ENCODE measurements at regions not wholly inside any gene's neighbourhood (a gene's known extent, or its start where the extent isn't known, plus 50 kb on each side); places are given as distances from the start of the nearest gene placed in this dataset.

GRCh38 chr12:67052981-67053380, 216.2 kb upstream of the CAND1 start:
- no peaks in the 10 kb centered on the region for H3K27me3 ChIP-seq (ENCODE audit: insufficient read depth, low read length, poor library complexity)
- H3K9ac ChIP-seq (ENCODE audit: low read depth, low read length), result no peak overlapping the region
- no peaks in the 10 kb centered on the region for H4K20me1 ChIP-seq (ENCODE audit: insufficient read depth, low read length)
- ATAC-seq (ENCODE audit: insufficient read depth, low read depth) (no peak), DNase-seq (no peak)
- no peaks in the 10 kb centered on the region for H3K9me3 ChIP-seq (ENCODE audit: insufficient read depth, low read length, severe bottlenecking)
- H3K4me1 ChIP-seq (ENCODE audit: insufficient read depth, low read length), result no peaks in the 10 kb centered on the region
- H3K36me3 ChIP-seq (ENCODE audit: insufficient read depth, low read length), result no peaks in the 10 kb centered on the region
- no peak overlapping the region for H3K27ac ChIP-seq (ENCODE audit: low read length)
- H3K79me2 ChIP-seq (ENCODE audit: insufficient read depth, low read length), result no peaks in the 10 kb centered on the region
- H3K4me3 ChIP-seq (ENCODE audit: low read depth in 1 of 2, low read length in 2 of 2), result no peak overlapping the region
- no peak overlapping the region for H3K4me2 ChIP-seq (ENCODE audit: insufficient read depth, low read length)
- TF ChIP-seq, protein P1, sequence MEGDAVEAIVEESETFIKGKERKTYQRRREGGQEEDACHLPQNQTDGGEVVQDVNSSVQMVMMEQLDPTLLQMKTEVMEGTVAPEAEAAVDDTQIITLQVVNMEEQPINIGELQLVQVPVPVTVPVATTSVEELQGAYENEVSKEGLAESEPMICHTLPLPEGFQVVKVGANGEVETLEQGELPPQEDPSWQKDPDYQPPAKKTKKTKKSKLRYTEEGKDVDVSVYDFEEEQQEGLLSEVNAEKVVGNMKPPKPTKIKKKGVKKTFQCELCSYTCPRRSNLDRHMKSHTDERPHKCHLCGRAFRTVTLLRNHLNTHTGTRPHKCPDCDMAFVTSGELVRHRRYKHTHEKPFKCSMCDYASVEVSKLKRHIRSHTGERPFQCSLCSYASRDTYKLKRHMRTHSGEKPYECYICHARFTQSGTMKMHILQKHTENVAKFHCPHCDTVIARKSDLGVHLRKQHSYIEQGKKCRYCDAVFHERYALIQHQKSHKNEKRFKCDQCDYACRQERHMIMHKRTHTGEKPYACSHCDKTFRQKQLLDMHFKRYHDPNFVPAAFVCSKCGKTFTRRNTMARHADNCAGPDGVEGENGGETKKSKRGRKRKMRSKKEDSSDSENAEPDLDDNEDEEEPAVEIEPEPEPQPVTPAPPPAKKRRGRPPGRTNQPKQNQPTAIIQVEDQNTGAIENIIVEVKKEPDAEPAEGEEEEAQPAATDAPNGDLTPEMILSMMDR (IDR thresholded peaks at IDR 0.05; ENCODE audit: borderline replicate concordance, extremely low read depth, low read length, poor library complexity, severe bottlenecking), result no peak
- TF ChIP-seq EZH2 (IDR thresholded peaks at IDR 0.05; ENCODE audit: borderline replicate concordance, low read depth, low read length, severe bottlenecking), result no peak
- no peak overlapping the region for H2AFZ ChIP-seq (ENCODE audit: low read depth, low read length)

GRCh38 chr12:67056329-67056728, 212.8 kb upstream of the CAND1 start:
- H3K36me3 ChIP-seq (ENCODE audit: insufficient read depth, low read length), result no peaks in the 10 kb centered on the region

DNA sequence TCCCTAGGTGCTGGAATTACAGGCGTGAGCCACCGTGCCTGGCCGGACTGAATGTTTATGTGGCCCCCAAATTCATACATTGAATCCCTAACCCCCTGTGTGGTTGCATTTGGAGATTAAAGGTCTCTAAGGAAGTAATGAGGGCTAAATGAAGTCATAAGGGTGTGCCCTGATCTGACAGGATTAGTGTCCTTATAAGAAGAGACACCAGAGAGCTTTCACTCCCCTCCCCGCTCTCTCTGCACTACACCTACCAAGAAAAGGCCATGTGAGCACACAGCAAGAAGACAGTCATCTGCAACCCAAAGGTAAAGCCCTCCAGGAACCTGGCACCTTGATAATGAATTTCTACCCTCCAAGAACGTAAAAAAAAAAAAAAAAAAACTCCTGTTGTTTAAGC, 212.1 kb upstream of the CAND1 start:
- no peaks in the 10 kb centered on the region for H3K79me2 ChIP-seq (ENCODE audit: insufficient read depth, low read length)
- no peaks in the 10 kb centered on the region for H3K9me3 ChIP-seq (ENCODE audit: insufficient read depth, low read length, severe bottlenecking)
- TF ChIP-seq, protein P1 (IDR thresholded peaks at IDR 0.05; ENCODE audit: borderline replicate concordance, extremely low read depth, low read length, poor library complexity, severe bottlenecking), result no peak
- TF ChIP-seq EZH2 (IDR thresholded peaks at IDR 0.05; ENCODE audit: borderline replicate concordance, low read depth, low read length, severe bottlenecking), result no peak
- no peak overlapping the region for H2AFZ ChIP-seq (ENCODE audit: low read depth, low read length)
- H3K4me1 ChIP-seq (ENCODE audit: insufficient read depth, low read length), result no peaks in the 10 kb centered on the region
- peaks cover 3% of the 10 kb centered on the region for H3K27me3 ChIP-seq (ENCODE audit: insufficient read depth, low read length, poor library complexity)
- H3K4me2 ChIP-seq (ENCODE audit: insufficient read depth, low read length), result no peak overlapping the region
- no peak for ATAC-seq (ENCODE audit: insufficient read depth, low read depth)
- H3K9ac ChIP-seq (ENCODE audit: low read depth, low read length), result no peak overlapping the region
- H3K36me3 ChIP-seq (ENCODE audit: insufficient read depth, low read length), result no peaks in the 10 kb centered on the region
- no peak overlapping the region for H3K4me3 ChIP-seq (ENCODE audit: low read depth in 1 of 2, low read length in 2 of 2)
- no peak overlapping the region for H3K27ac ChIP-seq (ENCODE audit: low read length)
- no peak for DNase-seq
- no peaks in the 10 kb centered on the region for H4K20me1 ChIP-seq (ENCODE audit: insufficient read depth, low read length)

More at GRCh38 chr12:67056329-67056728, 212.8 kb upstream of the CAND1 start:
- Histone ChIP-seq H3K9ac (ENCODE audit: low read depth, low read length) (no peak overlapping the region), H3K4me2 (ENCODE audit: insufficient read depth, low read length) (no peak overlapping the region), H3K9me3 (ENCODE audit: insufficient read depth, low read length, severe bottlenecking) (no peaks in the 10 kb centered on the region), H3K27me3 (ENCODE audit: insufficient read depth, low read length, poor library complexity) (peaks cover 3% of the 10 kb centered on the region), H3K4me3 (ENCODE audit: low read depth in 1 of 2, low read length in 2 of 2) (no peak overlapping the region), H3K27ac (ENCODE audit: low read length) (no peak overlapping the region), H3K79me2 (ENCODE audit: insufficient read depth, low read length) (no peaks in the 10 kb centered on the region), H3K4me1 (ENCODE audit: insufficient read depth, low read length) (no peaks in the 10 kb centered on the region), H4K20me1 (ENCODE audit: insufficient read depth, low read length) (no peaks in the 10 kb centered on the region), H2AFZ (ENCODE audit: low read depth, low read length) (no peak overlapping the region; the same call in 1 of the 2 replicates)
- no peak for TF ChIP-seq EZH2 (IDR thresholded peaks at IDR 0.05; ENCODE audit: borderline replicate concordance, low read depth, low read length, severe bottlenecking)
- TF ChIP-seq, protein P1 (IDR thresholded peaks at IDR 0.05; ENCODE audit: borderline replicate concordance, extremely low read depth, low read length, poor library complexity, severe bottlenecking), result no peak
- no peak for ATAC-seq (ENCODE audit: insufficient read depth, low read depth)
- DNase-seq, result no peak

DNA sequence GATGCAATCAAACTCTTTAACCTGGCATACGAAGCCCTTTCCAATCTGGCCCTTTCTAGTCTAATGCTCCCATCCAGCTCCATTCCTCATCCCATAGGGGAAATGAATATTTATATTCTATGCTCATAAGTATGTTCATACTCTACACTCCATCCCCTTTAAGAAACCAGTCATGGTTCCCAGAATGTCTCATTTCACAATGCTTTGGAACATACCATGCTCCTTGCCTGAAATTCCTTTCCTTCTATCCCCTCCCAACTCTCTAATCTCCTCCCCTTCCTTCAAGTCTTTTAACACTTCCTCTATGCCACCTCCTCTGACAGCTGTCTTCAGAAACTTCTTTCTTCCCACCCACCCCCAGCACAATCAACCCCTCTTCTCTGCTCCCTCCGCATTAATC, 207.0 kb upstream of the CAND1 start:
- Histone ChIP-seq H4K20me1 (ENCODE audit: insufficient read depth, low read length) (no peaks in the 10 kb centered on the region), H3K79me2 (ENCODE audit: insufficient read depth, low read length) (no peaks in the 10 kb centered on the region), H2AFZ (ENCODE audit: low read depth, low read length) (no peak overlapping the region), H3K9me3 (ENCODE audit: insufficient read depth, low read length, severe bottlenecking) (no peaks in the 10 kb centered on the region), H3K27ac (ENCODE audit: low read length) (no peak overlapping the region), H3K4me2 (ENCODE audit: insufficient read depth, low read length) (no peak overlapping the region), H3K4me3 (ENCODE audit: low read depth in 1 of 2, low read length in 2 of 2) (no peak overlapping the region), H3K36me3 (ENCODE audit: insufficient read depth, low read length) (no peaks in the 10 kb centered on the region), H3K27me3 (ENCODE audit: insufficient read depth, low read length, poor library complexity) (peaks cover 15% of the 10 kb centered on the region), H3K4me1 (ENCODE audit: insufficient read depth, low read length) (no peaks in the 10 kb centered on the region), H3K9ac (ENCODE audit: low read depth, low read length) (no peak overlapping the region)
- ATAC-seq (ENCODE audit: insufficient read depth, low read depth) (no peak), DNase-seq (no peak)
- no peak for TF ChIP-seq EZH2 (IDR thresholded peaks at IDR 0.05; ENCODE audit: borderline replicate concordance, low read depth, low read length, severe bottlenecking)
- TF ChIP-seq, protein P1 (IDR thresholded peaks at IDR 0.05; ENCODE audit: borderline replicate concordance, extremely low read depth, low read length, poor library complexity, severe bottlenecking), result no peak
